Trophoblast cell (in vitro differentiated cells and primary cell): ENCODE measurements at regions not wholly inside any gene's neighbourhood (a gene's known extent, or its start where the extent isn't known, plus 50 kb on each side); places are given as distances from the start of the nearest gene placed in this dataset.
A peak's percentile ranks its signal among the peaks of the same experiment; 100 is the strongest.
"Not testable (repeated sequence)": the region's sequence is repeated elsewhere in the genome, so short reads cannot be mapped to it uniquely, and the experiment has no call there.

Source experiments
- DNase-seq, 2 donors: peaks; one replicate each; pipeline ENCODE4 v3.0.0-alpha.2; 2016
- H2AFZ ChIP-seq: 2 replicates; pipeline ENCODE4 v1.6.1; 2013; ENCODE audit warnings: low read length, moderate library complexity, mild to moderate bottlenecking; ENCODE audit not compliant: insufficient read depth, poor library complexity
- H2AK5ac ChIP-seq: 2 replicates; pipeline ENCODE4 v1.6.1; 2013; ENCODE audit warnings: mild to moderate bottlenecking, low read length
- H2BK120ac ChIP-seq: 2 replicates; pipeline ENCODE4 v1.6.1; 2013; ENCODE audit warnings: low read length, mild to moderate bottlenecking, moderate library complexity; ENCODE audit not compliant: insufficient read depth, poor library complexity
- H2BK12ac ChIP-seq: 2 replicates; pipeline ENCODE4 v1.6.1; 2013; ENCODE audit warnings: mild to moderate bottlenecking, low read length, moderate library complexity
- H2BK5ac ChIP-seq: 2 replicates; pipeline ENCODE4 v1.6.1; 2013; ENCODE audit warnings: low read length, low read depth, moderate library complexity, mild to moderate bottlenecking; ENCODE audit not compliant: poor library complexity
- H3K14ac ChIP-seq: 2 replicates; pipeline ENCODE4 v1.6.1; 2013; ENCODE audit warnings: mild to moderate bottlenecking, low read length
- H3K18ac ChIP-seq: 2 replicates; pipeline ENCODE4 v1.6.1; 2013; ENCODE audit warnings: mild to moderate bottlenecking, low read length
- H3K23ac ChIP-seq: 2 replicates; pipeline ENCODE4 v1.6.1; 2013; ENCODE audit warnings: low read length
- H3K27ac ChIP-seq: 2 replicates; pipeline ENCODE4 v1.5.1; 2013; ENCODE audit warnings: low read depth, mild to moderate bottlenecking, inconsistent platforms, low read length, moderate library complexity
- H3K27me3 ChIP-seq: 2 replicates; pipeline ENCODE4 v1.6.1; 2013; ENCODE audit warnings: inconsistent platforms, mild to moderate bottlenecking, low read length, moderate library complexity; ENCODE audit not compliant: insufficient read depth
- H3K36me3 ChIP-seq, 2 experiments: 1 replicate in 1 of 2; 2 replicates in 1 of 2; pipeline ENCODE4 v1.6.1; 2013; ENCODE audit warnings: low read length in 2 of 2, mild to moderate bottlenecking in 2 of 2, moderate library complexity in 1 of 2; ENCODE audit not compliant: insufficient read depth in 2 of 2, control insufficient read depth in 1 of 2
- H3K4ac ChIP-seq: 2 replicates; pipeline ENCODE4 v1.6.1; 2013; ENCODE audit warnings: low read depth, mild to moderate bottlenecking, low read length, moderate library complexity
- H3K4me1 ChIP-seq, 2 experiments: 1 replicate in 1 of 2; 2 replicates in 1 of 2; pipeline ENCODE4 v1.6.1; 2013; ENCODE audit warnings: low read length in 2 of 2, mild to moderate bottlenecking in 2 of 2, moderate library complexity in 1 of 2; ENCODE audit not compliant: insufficient read depth in 2 of 2, control insufficient read depth in 1 of 2
- H3K4me2 ChIP-seq: 2 replicates; pipeline ENCODE4 v1.6.1; 2013; ENCODE audit warnings: inconsistent platforms, mild to moderate bottlenecking, low read length, moderate library complexity
- H3K4me3 ChIP-seq: 2 replicates; pipeline ENCODE4 v1.5.1; 2013; ENCODE audit warnings: mild to moderate bottlenecking, low read depth, low read length, inconsistent platforms
- H3K79me1 ChIP-seq: one replicate; pipeline ENCODE4 v1.6.1; 2013; ENCODE audit warnings: low read length
- H3K79me2 ChIP-seq: 2 replicates; pipeline ENCODE4 v1.6.1; 2013; ENCODE audit warnings: low read length, mild to moderate bottlenecking; ENCODE audit not compliant: control insufficient read depth, insufficient read depth, poor library complexity
- H3K9ac ChIP-seq: 2 replicates; pipeline ENCODE4 v1.6.1; 2013; ENCODE audit warnings: mild to moderate bottlenecking, low read length
- H3K9me3 ChIP-seq: 2 replicates; pipeline ENCODE4 v1.6.1; 2013; ENCODE audit warnings: low read depth, mild to moderate bottlenecking, control low read depth, inconsistent platforms, low read length; ENCODE audit not compliant: insufficient read depth
- H4K12ac ChIP-seq: 2 replicates; pipeline ENCODE4 v1.6.1; 2013; ENCODE audit warnings: low read depth, mild to moderate bottlenecking, low read length, moderate library complexity
- H4K8ac ChIP-seq: 2 replicates; pipeline ENCODE4 v1.6.1; 2013; ENCODE audit warnings: low read depth, mild to moderate bottlenecking, low read length, moderate library complexity
- H4K91ac ChIP-seq: one replicate; pipeline ENCODE4 v1.6.1; 2013; ENCODE audit warnings: low read depth, mild to moderate bottlenecking, low read length, moderate library complexity
- WGBS: extraction: QIAGEN DNeasy Blood & Tissue Kit; methylation state at CpG from one replicate; pipeline ENCODE4 v1.1.7; 2013; ENCODE audit warnings: missing lambda C conversion rate; ENCODE audit not compliant: insufficient read length, insufficient coverage; ENCODE audit errors: extremely low coverage; 5-methylcytosine and 5-hydroxymethylcytosine counted together

GRCh38 chr14:58747181-58747580 is 109.4 kb downstream of the DACT1 start:
- Histone ChIP-seq H3K4me3 (no peak overlapping the region), H4K91ac (no peak overlapping the region), H3K27me3 (no peaks in the 10 kb centered on the region), H3K9ac (no peak overlapping the region), H3K79me2 (peaks cover 2% of the 10 kb centered on the region), H3K23ac (no peak overlapping the region), H3K27ac (no peak overlapping the region), H2AK5ac (no peak overlapping the region), H3K18ac (no peak overlapping the region), H3K79me1 (no peaks in the 10 kb centered on the region), H3K4ac (no peak overlapping the region), H4K12ac (no peak overlapping the region), H3K9me3 (peaks cover 3% of the 10 kb centered on the region), H3K36me3 (no peaks in the 10 kb centered on the region), H2AFZ (no peak overlapping the region), H3K4me1 (peaks cover 0 to 4% of the 10 kb centered on the region in 2 experiments), H2BK120ac (no peak overlapping the region), H3K14ac (no peak overlapping the region), H2BK5ac (no peak overlapping the region), H2BK12ac (no peak overlapping the region), H4K8ac (no peak overlapping the region), H3K4me2 (no peak overlapping the region)
- peak; percentile 8 to 51 for DNase-seq
- no CpG with 5 or more reads among the region's 7 CpGs for WGBS

DNA sequence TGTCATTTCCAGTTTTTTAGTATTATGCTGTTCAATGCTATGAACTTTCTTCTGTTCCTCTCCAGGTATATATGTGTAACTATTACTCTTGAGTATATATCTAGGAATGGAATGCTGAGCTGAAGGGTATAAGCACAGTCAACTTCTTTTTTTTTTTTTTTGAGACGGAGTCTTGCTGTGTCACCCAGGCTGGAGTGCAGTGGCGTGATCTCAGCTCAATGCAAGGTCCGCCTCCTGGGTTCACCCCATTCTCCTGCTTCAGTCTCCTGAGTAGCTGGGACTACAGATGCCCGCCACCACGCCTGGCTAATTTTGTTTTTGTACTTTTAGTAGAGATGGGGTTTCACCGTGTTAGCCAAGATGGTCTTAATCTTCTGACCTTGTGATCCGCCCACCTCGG is 110.5 kb downstream of the DACT1 start:
- H3K27ac ChIP-seq, H2AK5ac ChIP-seq, H2AFZ ChIP-seq, H3K36me3 ChIP-seq, H3K18ac ChIP-seq, H2BK120ac ChIP-seq, H2BK5ac ChIP-seq, H3K4me3 ChIP-seq, H3K27me3 ChIP-seq, H4K8ac ChIP-seq, H3K79me1 ChIP-seq, H4K12ac ChIP-seq, DNase-seq, H3K79me2 ChIP-seq, H3K9ac ChIP-seq, H4K91ac ChIP-seq, H3K14ac ChIP-seq, H2BK12ac ChIP-seq, H3K4me1 ChIP-seq, H3K4ac ChIP-seq, H3K23ac ChIP-seq, H3K9me3 ChIP-seq, H3K4me2 ChIP-seq: not testable (repeated sequence)
- no CpG with 5 or more reads among the region's 8 CpGs for WGBS

DNA sequence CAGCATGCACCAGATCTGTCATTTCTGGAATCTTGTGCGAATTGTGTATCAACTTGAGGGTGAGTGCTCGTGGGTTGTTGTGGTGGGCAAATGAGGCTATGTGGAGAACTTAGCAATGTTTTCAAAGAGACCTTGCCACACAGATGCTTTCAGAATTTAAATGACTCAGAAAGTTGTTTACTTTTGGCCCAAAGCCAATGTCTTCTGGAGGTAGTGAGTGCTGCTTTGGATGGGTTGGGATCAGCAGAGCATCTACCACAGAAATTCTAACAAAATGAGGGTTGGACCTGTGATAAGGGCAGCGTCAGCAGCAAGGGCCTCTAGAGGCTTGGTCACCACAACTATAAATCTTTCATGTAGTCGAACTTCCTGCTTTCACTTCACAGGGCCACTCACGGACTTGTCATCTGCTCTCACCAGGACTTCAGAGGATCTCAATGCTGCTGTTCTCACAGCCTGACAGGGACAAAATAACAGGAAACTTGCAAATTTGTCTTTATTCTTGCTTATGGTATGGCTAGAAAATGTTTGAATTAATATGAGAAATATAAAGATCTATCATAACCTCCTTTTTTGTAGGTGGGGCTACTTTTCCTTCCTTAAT is 111.4 kb downstream of the DACT1 start:
- Histone ChIP-seq H2AK5ac (no peak overlapping the region), H4K8ac (no peak overlapping the region), H3K4me3 (no peak overlapping the region), H3K9me3 (peaks cover 3% of the 10 kb centered on the region), H3K18ac (no peak overlapping the region), H3K4ac (no peak overlapping the region), H2BK12ac (no peak overlapping the region), H2BK120ac (no peak overlapping the region), H3K79me2 (peaks cover 2% of the 10 kb centered on the region), H3K36me3 (no peaks in the 10 kb centered on the region), H3K4me2 (no peak overlapping the region), H2AFZ (no peak overlapping the region), H4K91ac (no peak overlapping the region), H3K23ac (no peak overlapping the region), H3K79me1 (no peaks in the 10 kb centered on the region), H3K14ac (no peak overlapping the region), H2BK5ac (no peak overlapping the region), H3K27me3 (no peaks in the 10 kb centered on the region), H3K27ac (no peak overlapping the region), H4K12ac (no peak overlapping the region), H3K4me1 (peaks cover 0 to 4% of the 10 kb centered on the region in 2 experiments), H3K9ac (no peak overlapping the region)
- DNase-seq, result peak; percentile 24 to 35
- WGBS, result no CpG with 5 or more reads among the region's 5 CpGs

GRCh38 chr14:58750321-58751269 is 112.8 kb downstream of the DACT1 start:
- no peak overlapping the region for H3K23ac ChIP-seq
- no peak overlapping the region for H2BK5ac ChIP-seq
- no peak overlapping the region for H2AFZ ChIP-seq
- no peak overlapping the region for H3K9ac ChIP-seq
- no peak overlapping the region for H4K91ac ChIP-seq
- H3K14ac ChIP-seq, result no peak overlapping the region
- H3K4ac ChIP-seq, result no peak overlapping the region
- no peak overlapping the region for H4K8ac ChIP-seq
- H3K4me1 ChIP-seq, result no peaks in the 10 kb centered on the region
- no peak overlapping the region for H3K4me3 ChIP-seq
- peaks cover 2% of the 10 kb centered on the region for H3K9me3 ChIP-seq
- H3K79me1 ChIP-seq, result no peaks in the 10 kb centered on the region
- no peak overlapping the region for H2BK12ac ChIP-seq
- no peak overlapping the region for H2AK5ac ChIP-seq
- peaks cover 2% of the 10 kb centered on the region for H3K79me2 ChIP-seq
- no peak overlapping the region for H3K27ac ChIP-seq
- no peak overlapping the region for H3K4me2 ChIP-seq
- DNase-seq, result no peak
- no peaks in the 10 kb centered on the region for H3K36me3 ChIP-seq
- WGBS, result no CpG with 5 or more reads among the region's 9 CpGs
- H4K12ac ChIP-seq, result no peak overlapping the region
- no peak overlapping the region for H2BK120ac ChIP-seq
- no peaks in the 10 kb centered on the region for H3K27me3 ChIP-seq
- H3K18ac ChIP-seq, result no peak overlapping the region
